CD4-positive, alpha-beta T cell treated with Interleukin-2 at 100 ng/mL for 4 hours (primary cell): ENCODE measurements at regions not wholly inside any gene's neighbourhood (a gene's known extent, or its start where the extent isn't known, plus 50 kb on each side); places are given as distances from the start of the nearest gene placed in this dataset.

Experiments used
- DNase-seq: peaks from one replicate; pipeline ENCODE4 v3.0.0-alpha.2; 2020; ENCODE audit warnings: low spot score

- DNase-seq, result no peak
These were observed 154.3 kb downstream of the TTC32 start for GRCh38 chr2:19747310-19748072.

GRCh38 chr2:19746611-19747309 lies 155.0 kb downstream of the TTC32 start:
- no peak for DNase-seq

- no peak for DNase-seq
These were observed 155.6 kb downstream of the TTC32 start for GRCh38 chr2:19746137-19746600.

- DNase-seq, result no peak
These were observed 156.3 kb downstream of the TTC32 start for GRCh38 chr2:19745318-19746136.

GRCh38 chr2:19744456-19745199 lies 157.2 kb downstream of the TTC32 start:
- DNase-seq, result no peak

- DNase-seq, result no peak
These were observed 158.1 kb downstream of the TTC32 start for GRCh38 chr2:19743641-19744040.

- no peak for DNase-seq
These were observed 158.9 kb downstream of the TTC32 start for GRCh38 chr2:19742872-19743271.

- DNase-seq, result no peak
These were observed 162.5 kb downstream of the TTC32 start for GRCh38 chr2:19739256-19739655.

- DNase-seq, result no peak
These were observed 163.1 kb downstream of the TTC32 start for GRCh38 chr2:19738707-19739106.

- no peak for DNase-seq
These were observed 165.5 kb downstream of the TTC32 start for GRCh38 chr2:19736191-19736831.

GRCh38 chr2:19733951-19734425 lies 167.8 kb downstream of the TTC32 start:
- DNase-seq, result no peak

- DNase-seq, result no peak
These were observed 168.4 kb downstream of the TTC32 start for GRCh38 chr2:19733390-19733789.

- DNase-seq, result no peak
These were observed 169.5 kb downstream of the TTC32 start for GRCh38 chr2:19732255-19732654.

- DNase-seq, result no peak
These were observed 170.3 kb downstream of the TTC32 start for GRCh38 chr2:19731515-19731914.

- no peak for DNase-seq
These were observed 170.7 kb downstream of the TTC32 start for GRCh38 chr2:19731037-19731436.

- no peak for DNase-seq
These were observed 173.7 kb downstream of the TTC32 start for GRCh38 chr2:19728125-19728524.

- DNase-seq, result no peak
These were observed 176.4 kb downstream of the TTC32 start for GRCh38 chr2:19725392-19725791.

- DNase-seq, result no peak
These were observed 178.8 kb downstream of the TTC32 start for GRCh38 chr2:19723021-19723420.

- no peak for DNase-seq
These were observed 179.2 kb downstream of the TTC32 start for GRCh38 chr2:19722531-19722971.

GRCh38 chr2:19720306-19720705 lies 181.5 kb downstream of the TTC32 start:
- DNase-seq, result no peak

GRCh38 chr2:19719540-19719939 lies 182.2 kb downstream of the TTC32 start:
- DNase-seq, result no peak
